ENCODE measurements at regions not wholly inside any gene's neighbourhood (a gene's known extent, or its start where the extent isn't known, plus 50 kb on each side); places are given as distances from the start of the nearest gene placed in this dataset.
A peak's percentile ranks its signal among the peaks of the same experiment; 100 is the strongest.
"Not testable (repeated sequence)": the region's sequence is repeated elsewhere in the genome, so short reads cannot be mapped to it uniquely, and the experiment has no call there.

DNA sequence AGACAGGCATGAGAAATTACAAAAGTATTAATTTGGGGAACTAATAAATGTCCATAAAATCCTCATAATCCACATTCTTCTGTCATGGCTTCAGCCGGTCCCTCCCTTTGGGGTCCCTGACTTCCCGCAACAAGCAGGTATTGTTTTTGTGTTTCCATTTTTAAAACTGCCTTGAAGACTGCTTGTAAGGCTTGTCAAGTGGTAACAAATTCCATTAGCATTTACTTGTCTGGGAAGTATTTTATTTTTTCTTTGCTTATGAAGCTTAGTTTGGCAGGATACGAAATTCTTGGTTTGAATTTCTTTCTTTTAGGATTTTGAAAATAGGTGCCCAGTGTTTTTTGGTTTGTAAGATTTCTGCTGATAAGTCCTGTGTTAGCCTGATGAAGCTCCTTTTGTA is 65.3 kb upstream of the LRFN5 start:
- Mint-ChIP-seq H3K4me3 (no peak overlapping the region), H3K9me3 (peaks cover 28% of the 10 kb centered on the region), H3K27me3 (ENCODE audit: insufficient read depth) (no peaks in the 10 kb centered on the region), H3K27ac (no peak overlapping the region), H3K36me3 (ENCODE audit: low read depth) (peaks cover 8% of the 10 kb centered on the region), H3K4me1 (peaks cover 4% of the 10 kb centered on the region)
- Histone ChIP-seq H3K9ac (ENCODE audit: extremely low read depth, low read length, poor library complexity, severe bottlenecking) (no peak overlapping the region), H3K4me1 (ENCODE audit: control insufficient read depth, insufficient read depth, low read length) (no peaks in the 10 kb centered on the region), H3K9me3 (ENCODE audit: control insufficient read depth, low read length) (peaks cover 11% of the 10 kb centered on the region), H3K4me3 (ENCODE audit: low read length) (no peak overlapping the region), H3K27me3 (ENCODE audit: control insufficient read depth, insufficient read depth, low read length, poor library complexity, severe bottlenecking) (no peaks in the 10 kb centered on the region), H3K27ac (ENCODE audit: low read depth, low read length) (no peak overlapping the region), H3K36me3 (ENCODE audit: control insufficient read depth, insufficient read depth, low read length) (no peaks in the 10 kb centered on the region)
- DNase-seq = no peak
- WGBS, 2 experiments (ENCODE audit: insufficient coverage in 1 of 2, insufficient read length in 1 of 2) = 93% methylated on average over 3 of the region's 3 CpGs; no CpG with 5 or more reads in 1 of the 2 experiments
- TF ChIP-seq, protein P1, sequence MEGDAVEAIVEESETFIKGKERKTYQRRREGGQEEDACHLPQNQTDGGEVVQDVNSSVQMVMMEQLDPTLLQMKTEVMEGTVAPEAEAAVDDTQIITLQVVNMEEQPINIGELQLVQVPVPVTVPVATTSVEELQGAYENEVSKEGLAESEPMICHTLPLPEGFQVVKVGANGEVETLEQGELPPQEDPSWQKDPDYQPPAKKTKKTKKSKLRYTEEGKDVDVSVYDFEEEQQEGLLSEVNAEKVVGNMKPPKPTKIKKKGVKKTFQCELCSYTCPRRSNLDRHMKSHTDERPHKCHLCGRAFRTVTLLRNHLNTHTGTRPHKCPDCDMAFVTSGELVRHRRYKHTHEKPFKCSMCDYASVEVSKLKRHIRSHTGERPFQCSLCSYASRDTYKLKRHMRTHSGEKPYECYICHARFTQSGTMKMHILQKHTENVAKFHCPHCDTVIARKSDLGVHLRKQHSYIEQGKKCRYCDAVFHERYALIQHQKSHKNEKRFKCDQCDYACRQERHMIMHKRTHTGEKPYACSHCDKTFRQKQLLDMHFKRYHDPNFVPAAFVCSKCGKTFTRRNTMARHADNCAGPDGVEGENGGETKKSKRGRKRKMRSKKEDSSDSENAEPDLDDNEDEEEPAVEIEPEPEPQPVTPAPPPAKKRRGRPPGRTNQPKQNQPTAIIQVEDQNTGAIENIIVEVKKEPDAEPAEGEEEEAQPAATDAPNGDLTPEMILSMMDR (conservative IDR thresholded peaks at IDR 0.05) = no peak

- Histone ChIP-seq H3K4me3 (ENCODE audit: low read length) (no peak overlapping the region), H3K9me3 (ENCODE audit: control insufficient read depth, low read length) (no peaks in the 10 kb centered on the region), H3K27me3 (ENCODE audit: control insufficient read depth, insufficient read depth, low read length, poor library complexity, severe bottlenecking) (no peaks in the 10 kb centered on the region), H3K36me3 (ENCODE audit: control insufficient read depth, insufficient read depth, low read length) (no peaks in the 10 kb centered on the region), H3K27ac (ENCODE audit: low read depth, low read length) (no peak overlapping the region), H3K4me1 (ENCODE audit: control insufficient read depth, insufficient read depth, low read length) (no peaks in the 10 kb centered on the region), H3K9ac (ENCODE audit: extremely low read depth, low read length, poor library complexity, severe bottlenecking) (no peak overlapping the region)
- H3K4me1 Mint-ChIP-seq = no peaks in the 10 kb centered on the region
- no peak overlapping the region for H3K27ac Mint-ChIP-seq
- H3K27me3 Mint-ChIP-seq (ENCODE audit: insufficient read depth) = no peaks in the 10 kb centered on the region
- H3K4me3 Mint-ChIP-seq = no peak overlapping the region
- TF ChIP-seq, protein P1 (conservative IDR thresholded peaks at IDR 0.05) = no peak
- WGBS, 2 experiments (ENCODE audit: insufficient coverage in 1 of 2, insufficient read length in 1 of 2) = 100% methylated on average over 1 of the region's 2 CpGs; no CpG with 5 or more reads in 1 of the 2 experiments
- H3K36me3 Mint-ChIP-seq (ENCODE audit: low read depth) = no peaks in the 10 kb centered on the region
- no peaks in the 10 kb centered on the region for H3K9me3 Mint-ChIP-seq
- no peak for DNase-seq
Observed at GRCh38 chr14:41532255-41532654, 74.4 kb upstream of the LRFN5 start.

GRCh38 chr14:41521891-41522290 is 84.8 kb upstream of the LRFN5 start:
- no peak for DNase-seq
- Histone ChIP-seq H3K9me3 (ENCODE audit: control insufficient read depth, low read length) (no peaks in the 10 kb centered on the region), H3K9ac (ENCODE audit: extremely low read depth, low read length, poor library complexity, severe bottlenecking) (no peak overlapping the region), H3K4me3 (ENCODE audit: low read length) (no peak overlapping the region), H3K4me1 (ENCODE audit: control insufficient read depth, insufficient read depth, low read length) (no peaks in the 10 kb centered on the region), H3K27ac (ENCODE audit: low read depth, low read length) (no peak overlapping the region), H3K36me3 (ENCODE audit: control insufficient read depth, insufficient read depth, low read length) (no peaks in the 10 kb centered on the region), H3K27me3 (ENCODE audit: control insufficient read depth, insufficient read depth, low read length, poor library complexity, severe bottlenecking) (no peaks in the 10 kb centered on the region)
- WGBS, 2 experiments (ENCODE audit: insufficient coverage in 1 of 2, insufficient read length in 1 of 2) = 80% methylated on average over 1 of the region's 1 CpG; no CpG with 5 or more reads in 1 of the 2 experiments
- Mint-ChIP-seq H3K36me3 (ENCODE audit: low read depth) (peaks cover 4% of the 10 kb centered on the region), H3K27me3 (ENCODE audit: insufficient read depth) (no peaks in the 10 kb centered on the region), H3K9me3 (peaks cover 14% of the 10 kb centered on the region), H3K27ac (no peak overlapping the region), H3K4me1 (peaks cover 17% of the 10 kb centered on the region), H3K4me3 (no peak overlapping the region)
- TF ChIP-seq, protein P1 (conservative IDR thresholded peaks at IDR 0.05) = no peak

DNA sequence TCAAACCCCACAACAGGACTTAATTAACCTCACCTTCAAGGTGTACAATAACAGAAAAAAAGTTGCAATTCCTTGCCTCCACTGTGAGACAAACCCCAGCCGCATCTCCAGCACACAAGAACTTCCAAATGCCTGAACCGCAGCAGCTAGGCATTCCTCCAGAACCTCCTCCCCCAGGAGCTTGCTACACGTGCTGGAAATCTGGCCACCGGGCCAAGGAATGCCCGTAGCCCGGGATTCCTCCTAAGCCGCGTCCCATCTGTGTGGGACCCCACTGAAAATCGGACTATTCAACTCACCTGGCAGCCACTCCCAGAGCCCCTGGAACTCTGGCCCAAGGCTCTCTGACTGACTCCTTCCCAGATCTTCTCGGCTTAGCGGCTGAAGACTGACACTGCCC is 88.6 kb upstream of the LRFN5 start:
- not testable (repeated sequence) for H3K27ac ChIP-seq (ENCODE audit: low read depth, low read length); H3K36me3 Mint-ChIP-seq (ENCODE audit: low read depth); H3K4me1 ChIP-seq (ENCODE audit: control insufficient read depth, insufficient read depth, low read length); H3K9ac ChIP-seq (ENCODE audit: extremely low read depth, low read length, poor library complexity, severe bottlenecking); H3K36me3 ChIP-seq (ENCODE audit: control insufficient read depth, insufficient read depth, low read length); H3K27me3 Mint-ChIP-seq (ENCODE audit: insufficient read depth); H3K27me3 ChIP-seq (ENCODE audit: control insufficient read depth, insufficient read depth, low read length, poor library complexity, severe bottlenecking); H3K4me3 ChIP-seq (ENCODE audit: low read length); H3K9me3 ChIP-seq (ENCODE audit: control insufficient read depth, low read length); DNase-seq
- peaks cover 17% of the 10 kb centered on the region for H3K4me1 Mint-ChIP-seq
- H3K9me3 Mint-ChIP-seq = peaks cover 31% of the 10 kb centered on the region
- peak overlapping the region; percentile 65 for H3K4me3 Mint-ChIP-seq
- WGBS, 2 experiments (ENCODE audit: insufficient coverage in 1 of 2, insufficient read length in 1 of 2) = 95% methylated on average over 8 of the region's 11 CpGs; no CpG with 5 or more reads in 1 of the 2 experiments
- H3K27ac Mint-ChIP-seq = peak overlapping the region; percentile 85
